SK-MEL-5 (cell line): ENCODE measurements at regions not wholly inside any gene's neighbourhood (a gene's known extent, or its start where the extent isn't known, plus 50 kb on each side); places are given as distances from the start of the nearest gene placed in this dataset.

ENCODE experiments used
- DNase-seq: peaks from one replicate; pipeline ENCODE4 v3.0.0-alpha.2; 2016; ENCODE audit warnings: low read depth, low spot score
- in situ Hi-C: cut with HindIII; loops from 2 replicates; pipeline ENCODE4 v1.10.0; 2016; ENCODE audit warnings: low sequenced_read_pairs, high pct_unique_total_duplicates, low pct_unique_long_range_greater_than_20kb

DNA sequence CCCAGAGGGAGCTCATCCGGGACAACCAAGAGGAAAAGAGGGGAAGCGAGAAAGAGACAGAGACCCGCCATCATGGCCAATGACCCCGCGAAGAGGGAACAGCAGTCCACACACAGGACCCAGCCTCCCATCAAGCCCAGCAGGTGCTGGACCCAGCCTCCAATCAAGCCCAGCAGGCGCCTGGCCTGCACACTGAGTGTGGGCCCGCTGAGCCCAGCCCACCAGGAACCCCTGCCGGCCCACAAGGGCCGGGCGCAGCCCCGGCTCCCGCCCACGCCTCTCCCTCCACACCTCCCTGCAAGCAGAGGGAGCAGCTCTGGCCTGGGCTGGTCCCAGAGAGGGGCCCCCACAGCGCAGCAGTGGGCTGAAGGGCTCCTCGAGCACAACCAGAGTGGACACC is 391.1 kb downstream of the IDS start:
- in situ Hi-C loops: no loop called here
- DNase-seq: no peak

DNA sequence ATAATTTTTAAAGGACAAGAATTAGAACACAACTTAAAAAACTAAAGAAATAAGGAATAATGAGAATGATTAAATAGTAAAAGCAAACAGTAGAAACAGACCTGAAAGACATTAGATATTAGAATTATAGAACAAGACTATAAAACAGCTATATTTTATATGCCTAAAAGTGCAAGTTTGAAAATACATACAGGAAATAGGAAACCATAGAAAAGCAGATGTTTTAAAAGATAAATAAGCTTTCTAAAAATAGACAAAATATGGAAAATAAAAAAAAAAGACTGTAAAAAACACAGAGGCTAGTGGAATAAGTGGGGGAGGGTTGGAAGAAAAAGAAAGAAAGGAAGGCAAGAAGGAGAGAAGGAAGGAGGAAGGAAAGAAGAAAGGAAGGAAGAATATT is 407.3 kb downstream of the IDS start:
- in situ Hi-C loops: no loop called here
- DNase-seq: no peak

DNA sequence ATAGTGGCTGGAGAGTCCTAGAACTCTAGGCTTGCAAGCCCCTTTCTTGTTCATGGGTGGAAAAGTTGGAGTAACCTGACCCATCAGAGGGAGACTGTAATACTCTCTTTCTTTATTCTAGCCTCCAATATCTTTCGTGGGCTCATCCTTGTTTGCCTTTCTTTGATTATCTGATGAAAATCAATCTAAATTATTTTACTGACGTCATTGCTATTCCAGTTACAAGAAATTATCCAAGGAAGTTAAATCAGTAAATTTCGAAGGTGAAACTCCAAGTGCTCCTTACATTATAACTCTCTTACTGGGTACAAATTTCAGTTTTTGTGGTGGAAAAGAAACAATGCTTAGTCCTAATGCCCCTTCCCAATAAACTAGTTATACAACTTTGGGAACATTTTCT is 412.9 kb downstream of the IDS start:
- in situ Hi-C loops: no loop called here
- no peak for DNase-seq

DNA sequence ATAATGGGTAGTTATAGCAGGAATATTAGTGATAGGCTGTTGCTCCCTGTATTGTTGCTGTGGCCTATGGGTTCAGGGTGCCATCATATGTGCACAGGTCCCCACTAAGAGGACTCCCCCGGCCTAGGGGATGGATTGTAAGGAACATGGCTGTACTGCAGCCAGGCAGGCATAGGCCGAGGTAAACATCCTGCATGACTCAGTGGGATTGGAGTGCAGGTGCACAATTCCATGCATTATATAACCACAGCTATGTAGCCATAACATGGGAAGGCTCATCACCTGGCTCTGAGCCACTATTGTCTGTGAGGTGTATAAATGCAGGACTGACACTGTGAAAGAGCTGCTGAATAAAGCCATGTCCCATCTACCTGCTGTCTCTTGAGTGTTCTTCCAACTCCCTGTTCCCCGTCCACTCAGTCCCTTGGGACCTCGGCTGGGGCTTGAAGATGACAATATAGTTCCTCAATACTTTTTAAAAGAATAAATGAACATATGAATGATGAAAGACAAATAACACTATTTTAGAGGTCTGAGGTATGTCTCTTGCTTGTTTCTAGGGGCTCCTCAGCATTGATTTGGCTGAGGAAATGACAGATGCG is 425.2 kb downstream of the IDS start:
- DNase-seq: no peak
- in situ Hi-C loops: no loop called here

DNA sequence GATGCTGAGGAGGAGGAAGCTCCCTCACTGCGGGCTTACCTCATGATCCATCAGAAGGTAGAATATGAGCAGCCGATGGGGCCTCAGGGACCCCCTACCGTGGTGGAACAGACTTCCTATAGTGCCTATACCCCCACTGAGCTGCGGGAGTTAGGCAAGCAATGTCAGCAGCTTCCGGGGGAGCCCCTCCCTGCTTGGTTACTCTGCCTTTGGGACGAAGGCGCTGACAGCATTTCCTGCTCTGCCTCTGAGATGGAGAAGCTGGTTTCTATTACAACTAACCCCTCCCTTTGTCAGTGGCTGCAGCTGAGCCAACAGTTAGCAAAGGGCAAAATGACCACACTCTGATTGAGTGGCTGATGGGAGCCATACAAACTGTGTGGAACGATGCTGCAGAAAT is 430.7 kb downstream of the IDS start:
- in situ Hi-C loops: no loop called here

DNA sequence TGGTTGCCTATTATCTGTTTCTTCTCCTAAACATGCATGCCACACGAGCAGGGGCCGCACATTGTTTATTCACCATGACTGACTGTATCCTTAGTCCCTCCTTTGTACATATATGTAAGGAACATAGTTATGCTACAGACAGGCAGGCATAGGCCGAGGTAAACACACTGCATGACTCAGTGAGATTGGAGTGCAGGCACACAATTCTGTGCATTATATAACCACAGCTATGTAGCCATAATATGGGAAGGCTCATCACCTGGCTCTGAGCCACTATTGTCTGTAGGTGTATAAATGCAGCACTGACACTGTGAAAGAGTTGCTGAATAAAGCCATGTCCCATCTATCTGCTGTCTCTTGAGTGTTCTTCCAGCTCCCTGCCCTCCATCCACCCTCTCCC is 431.6 kb downstream of the IDS start:
- no peak for DNase-seq
- in situ Hi-C loops: no loop called here

More for the DNA sequence above, 430.7 kb downstream of the IDS start:
- DNase-seq: no peak

DNA sequence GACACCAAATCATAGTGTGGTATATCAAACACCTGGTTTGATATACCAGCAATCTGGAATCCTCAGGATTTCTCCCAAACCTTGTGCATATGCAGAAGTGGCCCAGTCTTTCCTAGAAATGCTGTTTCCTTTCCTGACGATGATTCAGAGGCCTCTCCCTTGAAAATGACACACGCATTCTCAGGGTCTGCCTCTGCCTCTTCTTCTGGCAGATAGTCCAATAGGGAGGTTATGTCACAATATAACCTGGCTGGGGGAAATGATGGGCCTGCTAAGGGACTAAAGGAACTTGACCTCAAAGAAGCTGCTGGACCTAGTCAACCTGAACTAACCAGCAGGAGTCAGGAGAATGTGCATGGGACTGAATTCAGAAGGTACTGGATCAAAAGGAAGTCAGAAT is 435.2 kb downstream of the IDS start:
- DNase-seq: no peak
- in situ Hi-C loops: no loop called here

DNA sequence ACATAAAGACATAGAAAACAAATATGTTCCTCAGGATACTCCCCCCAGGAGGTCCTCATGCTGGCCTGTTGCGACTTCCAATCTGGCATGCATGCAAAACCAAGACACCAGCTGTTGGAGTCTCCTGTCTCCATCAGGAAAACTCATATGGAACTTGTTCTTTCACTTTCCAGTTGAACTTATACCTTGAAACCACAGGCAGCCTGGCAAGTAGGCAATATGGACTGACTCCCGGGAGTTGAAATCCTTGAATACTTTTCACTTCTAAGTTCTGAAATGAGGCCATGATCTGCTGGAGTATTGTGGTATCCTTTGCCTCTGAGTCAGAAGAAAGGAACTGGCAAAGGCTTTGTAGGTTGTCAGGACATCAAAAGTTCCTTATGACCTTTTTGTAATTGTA is 444.2 kb downstream of the IDS start:
- DNase-seq: no peak
- in situ Hi-C loops: no loop called here
